Keratinocyte (primary cell): ENCODE measurements at regions not wholly inside any gene's neighbourhood (a gene's known extent, or its start where the extent isn't known, plus 50 kb on each side); places are given as distances from the start of the nearest gene placed in this dataset.

ENCODE experiments used
- DNase-seq: peaks from one replicate; pipeline ENCODE4 v3.0.0-alpha.2; 2011; ENCODE audit warnings: low read depth, missing footprints, low spot score
- FAIRE-seq: peaks from 2 replicates; lab custom pipeline; 2011; peaks lifted over from hg19 to GRCh38; lab: Jason Lieb, UNC
- H2AFZ ChIP-seq: 2 replicates; pipeline ENCODE4 v1.6.0; 2012; ENCODE audit warnings: low read length, control low read depth, inconsistent platforms; ENCODE audit not compliant: control insufficient read depth
- H3K27ac ChIP-seq: 2 replicates; pipeline ENCODE4 v1.5.1; 2011; ENCODE audit warnings: low read length; ENCODE audit not compliant: control insufficient read depth, insufficient read depth
- H3K27me3 ChIP-seq: 3 replicates; pipeline ENCODE4 v1.6.0; 2011; ENCODE audit warnings: low read length; ENCODE audit not compliant: control insufficient read depth, insufficient read depth; ENCODE audit errors: extremely low read depth
- H3K36me3 ChIP-seq, 2 experiments: 2 replicates in 1 of 2; 3 replicates in 1 of 2; pipeline ENCODE4 v1.5.1; 2011; ENCODE audit warnings: low read length in 2 of 2, mild to moderate bottlenecking in 1 of 2; ENCODE audit not compliant: control insufficient read depth in 2 of 2, insufficient read depth in 2 of 2; ENCODE audit errors: extremely low read depth in 1 of 2
- H3K4me1 ChIP-seq: 3 replicates; pipeline ENCODE4 v1.5.1; 2011; ENCODE audit warnings: low read length; ENCODE audit not compliant: control insufficient read depth, insufficient read depth; ENCODE audit errors: extremely low read depth
- H3K4me2 ChIP-seq: 3 replicates; pipeline ENCODE4 v1.6.0; 2011; ENCODE audit warnings: low read depth, low read length; ENCODE audit not compliant: control insufficient read depth, insufficient read depth; ENCODE audit errors: extremely low read depth
- H3K4me3 ChIP-seq, 3 experiments: fragments of 200-600 bp in 1 of 3; sonication (generic) in 1 of 3; 2 replicates in 2 of 3; 3 replicates in 1 of 3; pipeline ENCODE4 v1.5.1; 2011 to 2016; ENCODE audit warnings: low read length in 3 of 3, mild to moderate bottlenecking in 3 of 3, control low read depth in 2 of 3, inconsistent platforms in 1 of 3, low read depth in 1 of 3, mixed read lengths in 1 of 3, mixed run types in 1 of 3, moderate library complexity in 1 of 3; ENCODE audit not compliant: control insufficient read depth in 2 of 3, insufficient read depth in 2 of 3; ENCODE audit errors: extremely low read depth in 1 of 3
- H3K79me2 ChIP-seq: 2 replicates; pipeline ENCODE4 v1.6.0; 2012; ENCODE audit warnings: low read length; ENCODE audit not compliant: control insufficient read depth, insufficient read depth
- H3K9ac ChIP-seq: 3 replicates; pipeline ENCODE4 v1.6.0; 2011; ENCODE audit warnings: low read length; ENCODE audit not compliant: control insufficient read depth, insufficient read depth; ENCODE audit errors: extremely low read depth
- H3K9me1 ChIP-seq: 3 replicates; pipeline ENCODE4 v1.6.0; 2011; ENCODE audit warnings: low read length; ENCODE audit not compliant: control insufficient read depth, insufficient read depth; ENCODE audit errors: extremely low read depth
- H3K9me3 ChIP-seq: 2 replicates; pipeline ENCODE4 v1.5.1; 2012; ENCODE audit warnings: low read depth, low read length; ENCODE audit not compliant: control insufficient read depth
- H4K20me1 ChIP-seq: 3 replicates; pipeline ENCODE4 v1.6.0; 2011; ENCODE audit warnings: low read length; ENCODE audit not compliant: control insufficient read depth, insufficient read depth; ENCODE audit errors: extremely low read depth
- EZH2 ChIP-seq: IDR thresholded peaks from one replicate; pipeline ENCODE4 v1.6.1; 2012; ENCODE audit warnings: inconsistent platforms, mild to moderate bottlenecking, low read length, moderate library complexity
- dilution Hi-C: fragments of 300-500 bp; cut with MboI; formaldehyde crosslinking; loops from one replicate; pipeline ENCODE4 v1.7.0; 2020; ENCODE audit warnings: low sequenced_read_pairs; ENCODE audit not compliant: extremely low pct_ligation_motif_present
- TF ChIP-seq, protein P1 (sequence below), 3 experiments: IDR thresholded peaks in 1 of 3; conservative IDR thresholded peaks in 1 of 3; optimal IDR thresholded peaks in 1 of 3; 2 replicates in 2 of 3; 3 replicates in 1 of 3; pipeline versions ENCODE3 to v1.5.1; 2011; ENCODE audit warnings: low read length in 3 of 3, mild to moderate bottlenecking in 3 of 3, moderate library complexity in 2 of 3, control low read depth in 1 of 3, inconsistent platforms in 1 of 3; ENCODE audit not compliant: insufficient read depth in 2 of 3; ENCODE audit errors: extremely low read depth in 1 of 3

- no peaks in the 10 kb centered on the region for H3K27me3 ChIP-seq
- no peaks in the 10 kb centered on the region for H3K4me1 ChIP-seq
- H3K27ac ChIP-seq = no peak overlapping the region
- H3K9me3 ChIP-seq = peaks cover 7% of the 10 kb centered on the region
- no peaks in the 10 kb centered on the region for H3K79me2 ChIP-seq
- dilution Hi-C loops = no loop called here
- H3K4me2 ChIP-seq = no peak overlapping the region
- DNase-seq (no peak), FAIRE-seq (no peak)
- H3K4me3 ChIP-seq = no peak overlapping the region
- H3K36me3 ChIP-seq = no peaks in the 10 kb centered on the region
- H4K20me1 ChIP-seq = no peaks in the 10 kb centered on the region
- H2AFZ ChIP-seq = no peak overlapping the region
- no peak for TF ChIP-seq EZH2
- TF ChIP-seq, protein P1, sequence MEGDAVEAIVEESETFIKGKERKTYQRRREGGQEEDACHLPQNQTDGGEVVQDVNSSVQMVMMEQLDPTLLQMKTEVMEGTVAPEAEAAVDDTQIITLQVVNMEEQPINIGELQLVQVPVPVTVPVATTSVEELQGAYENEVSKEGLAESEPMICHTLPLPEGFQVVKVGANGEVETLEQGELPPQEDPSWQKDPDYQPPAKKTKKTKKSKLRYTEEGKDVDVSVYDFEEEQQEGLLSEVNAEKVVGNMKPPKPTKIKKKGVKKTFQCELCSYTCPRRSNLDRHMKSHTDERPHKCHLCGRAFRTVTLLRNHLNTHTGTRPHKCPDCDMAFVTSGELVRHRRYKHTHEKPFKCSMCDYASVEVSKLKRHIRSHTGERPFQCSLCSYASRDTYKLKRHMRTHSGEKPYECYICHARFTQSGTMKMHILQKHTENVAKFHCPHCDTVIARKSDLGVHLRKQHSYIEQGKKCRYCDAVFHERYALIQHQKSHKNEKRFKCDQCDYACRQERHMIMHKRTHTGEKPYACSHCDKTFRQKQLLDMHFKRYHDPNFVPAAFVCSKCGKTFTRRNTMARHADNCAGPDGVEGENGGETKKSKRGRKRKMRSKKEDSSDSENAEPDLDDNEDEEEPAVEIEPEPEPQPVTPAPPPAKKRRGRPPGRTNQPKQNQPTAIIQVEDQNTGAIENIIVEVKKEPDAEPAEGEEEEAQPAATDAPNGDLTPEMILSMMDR (optimal IDR thresholded peaks at IDR 0.05 in 1 of 3, IDR thresholded peaks at IDR 0.05 in 1 of 3, conservative IDR thresholded peaks at IDR 0.05 in 1 of 3; ENCODE audit: extremely low read depth in 1 of 3, insufficient read depth in 2 of 3, low read length in 3 of 3) = no peak
- no peaks in the 10 kb centered on the region for H3K9me1 ChIP-seq
- H3K9ac ChIP-seq = no peak overlapping the region
Measured at GRCh38 chr2:523698-524270, 153.4 kb downstream of the TMEM18 start.

- H3K9ac ChIP-seq = no peak overlapping the region
- no peak overlapping the region for H3K4me3 ChIP-seq
- TF ChIP-seq, protein P1 (optimal IDR thresholded peaks at IDR 0.05 in 1 of 3, IDR thresholded peaks at IDR 0.05 in 1 of 3, conservative IDR thresholded peaks at IDR 0.05 in 1 of 3; ENCODE audit: extremely low read depth in 1 of 3, insufficient read depth in 2 of 3, low read length in 3 of 3) = no peak
- no peak for TF ChIP-seq EZH2
- H3K9me1 ChIP-seq = no peaks in the 10 kb centered on the region
- H4K20me1 ChIP-seq = no peaks in the 10 kb centered on the region
- H3K27me3 ChIP-seq = no peaks in the 10 kb centered on the region
- no peak overlapping the region for H2AFZ ChIP-seq
- H3K27ac ChIP-seq = no peak overlapping the region
- dilution Hi-C loops = no loop called here
- H3K79me2 ChIP-seq = no peaks in the 10 kb centered on the region
- FAIRE-seq (no peak), DNase-seq (no peak)
- H3K4me2 ChIP-seq = no peak overlapping the region
- H3K9me3 ChIP-seq = peaks cover 7% of the 10 kb centered on the region
- no peaks in the 10 kb centered on the region for H3K4me1 ChIP-seq
- H3K36me3 ChIP-seq = no peaks in the 10 kb centered on the region
Measured at GRCh38 chr2:522776-523175, 154.4 kb downstream of the TMEM18 start.
